ENCODE measurements at regions not wholly inside any gene's neighbourhood (a gene's known extent, or its start where the extent isn't known, plus 50 kb on each side); places are given as distances from the start of the nearest gene placed in this dataset.

- no peak for TF ChIP-seq POLR2A (IDR thresholded peaks at IDR 0.05)
- TF ChIP-seq, protein P1, sequence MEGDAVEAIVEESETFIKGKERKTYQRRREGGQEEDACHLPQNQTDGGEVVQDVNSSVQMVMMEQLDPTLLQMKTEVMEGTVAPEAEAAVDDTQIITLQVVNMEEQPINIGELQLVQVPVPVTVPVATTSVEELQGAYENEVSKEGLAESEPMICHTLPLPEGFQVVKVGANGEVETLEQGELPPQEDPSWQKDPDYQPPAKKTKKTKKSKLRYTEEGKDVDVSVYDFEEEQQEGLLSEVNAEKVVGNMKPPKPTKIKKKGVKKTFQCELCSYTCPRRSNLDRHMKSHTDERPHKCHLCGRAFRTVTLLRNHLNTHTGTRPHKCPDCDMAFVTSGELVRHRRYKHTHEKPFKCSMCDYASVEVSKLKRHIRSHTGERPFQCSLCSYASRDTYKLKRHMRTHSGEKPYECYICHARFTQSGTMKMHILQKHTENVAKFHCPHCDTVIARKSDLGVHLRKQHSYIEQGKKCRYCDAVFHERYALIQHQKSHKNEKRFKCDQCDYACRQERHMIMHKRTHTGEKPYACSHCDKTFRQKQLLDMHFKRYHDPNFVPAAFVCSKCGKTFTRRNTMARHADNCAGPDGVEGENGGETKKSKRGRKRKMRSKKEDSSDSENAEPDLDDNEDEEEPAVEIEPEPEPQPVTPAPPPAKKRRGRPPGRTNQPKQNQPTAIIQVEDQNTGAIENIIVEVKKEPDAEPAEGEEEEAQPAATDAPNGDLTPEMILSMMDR (IDR thresholded peaks at IDR 0.05), result no peak
Observed at GRCh38 chr21:15241997-15242736, 177.4 kb upstream of the NRIP1 start.
